Adipocyte (in vitro differentiated cells): ENCODE measurements at regions not wholly inside any gene's neighbourhood (a gene's known extent, or its start where the extent isn't known, plus 50 kb on each side); places are given as distances from the start of the nearest gene placed in this dataset.
A peak's percentile ranks its signal among the peaks of the same experiment; 100 is the strongest.

ENCODE experiments used
- DNase-seq: peaks from one replicate; pipeline ENCODE4 v3.0.0-alpha.2; 2015; ENCODE audit warnings: low read depth
- H3K27me3 ChIP-seq: replicated peaks from 2 replicates; pipeline ENCODE4 v1.7.0; 2013; ENCODE audit warnings: mild to moderate bottlenecking, low read length, moderate library complexity; ENCODE audit not compliant: control insufficient read depth, insufficient read depth
- H3K36me3 ChIP-seq: 2 replicates; pipeline ENCODE4 v1.7.0; 2013; ENCODE audit warnings: low read length, mild to moderate bottlenecking, moderate library complexity; ENCODE audit not compliant: control insufficient read depth, insufficient read depth, severe bottlenecking
- H3K4me1 ChIP-seq: 2 replicates; pipeline ENCODE4 v1.7.0; 2013; ENCODE audit warnings: mild to moderate bottlenecking, low read length, moderate library complexity; ENCODE audit not compliant: control insufficient read depth, insufficient read depth
- H3K4me3 ChIP-seq: 2 replicates; pipeline ENCODE4 v1.7.0; 2013; ENCODE audit warnings: mild to moderate bottlenecking, low read length, moderate library complexity
- H3K9ac ChIP-seq: 2 replicates; pipeline ENCODE4 v1.7.0; 2013; ENCODE audit warnings: mild to moderate bottlenecking, low read length, moderate library complexity
- H3K9me3 ChIP-seq: 2 replicates; pipeline ENCODE4 v1.7.0; 2013; ENCODE audit warnings: mild to moderate bottlenecking, low read length, moderate library complexity; ENCODE audit not compliant: control insufficient read depth

- Histone ChIP-seq H3K9ac (no peak overlapping the region), H3K36me3 (no peaks in the 10 kb centered on the region), H3K4me1 (peaks cover 11% of the 10 kb centered on the region), H3K9me3 (no peaks in the 10 kb centered on the region), H3K4me3 (no peak overlapping the region), H3K27me3 (peaks cover 3% of the 10 kb centered on the region)
- DNase-seq = no peak
Measured at GRCh38 chr5:73319036-73319435, 129.5 kb downstream of the FOXD1 start.

GRCh38 chr5:73318308-73318719 lies 130.3 kb downstream of the FOXD1 start:
- DNase-seq = no peak
- peaks cover 11% of the 10 kb centered on the region for H3K4me1 ChIP-seq
- H3K36me3 ChIP-seq = no peaks in the 10 kb centered on the region
- H3K4me3 ChIP-seq = no peak overlapping the region
- H3K9me3 ChIP-seq = no peaks in the 10 kb centered on the region
- H3K27me3 ChIP-seq = peaks cover 3% of the 10 kb centered on the region
- H3K9ac ChIP-seq = no peak overlapping the region

- Histone ChIP-seq H3K36me3 (no peaks in the 10 kb centered on the region), H3K4me3 (no peak overlapping the region), H3K9ac (no peak overlapping the region), H3K4me1 (peaks cover 12% of the 10 kb centered on the region), H3K27me3 (peaks cover 3% of the 10 kb centered on the region), H3K9me3 (no peaks in the 10 kb centered on the region)
- no peak for DNase-seq
Measured at GRCh38 chr5:73317523-73317922, 131.1 kb downstream of the FOXD1 start.

GRCh38 chr5:73314395-73315257 lies 134.0 kb downstream of the FOXD1 start:
- no peak for DNase-seq
- peaks cover 21% of the 10 kb centered on the region for H3K4me1 ChIP-seq
- peaks cover 3% of the 10 kb centered on the region for H3K27me3 ChIP-seq
- no peak overlapping the region for H3K9ac ChIP-seq
- H3K36me3 ChIP-seq = no peaks in the 10 kb centered on the region
- no peaks in the 10 kb centered on the region for H3K9me3 ChIP-seq
- H3K4me3 ChIP-seq = no peak overlapping the region

- Histone ChIP-seq H3K4me3 (no peak overlapping the region), H3K36me3 (no peaks in the 10 kb centered on the region), H3K9ac (no peak overlapping the region), H3K4me1 (peaks cover 21% of the 10 kb centered on the region), H3K9me3 (no peaks in the 10 kb centered on the region), H3K27me3 (peaks cover 4% of the 10 kb centered on the region)
- no peak for DNase-seq
Measured at GRCh38 chr5:73312872-73313510, 135.6 kb downstream of the FOXD1 start.

GRCh38 chr5:73312146-73312871 lies 136.3 kb downstream of the FOXD1 start:
- Histone ChIP-seq H3K4me1 (peaks cover 21% of the 10 kb centered on the region), H3K4me3 (no peak overlapping the region), H3K9ac (peak overlapping the region; percentile 51), H3K27me3 (peaks cover 11% of the 10 kb centered on the region), H3K36me3 (no peaks in the 10 kb centered on the region), H3K9me3 (no peaks in the 10 kb centered on the region)
- DNase-seq = peak; percentile 67

GRCh38 chr5:73311291-73312110 lies 137.1 kb downstream of the FOXD1 start:
- peak; percentile 60 for DNase-seq
- Histone ChIP-seq H3K4me1 (peaks cover 21% of the 10 kb centered on the region), H3K27me3 (peaks cover 19% of the 10 kb centered on the region)

GRCh38 chr5:73307645-73308355 lies 134.8 kb downstream of the TMEM174 start:
- no peak overlapping the region for H3K4me3 ChIP-seq
- DNase-seq = no peak
- H3K9me3 ChIP-seq = no peaks in the 10 kb centered on the region
- peaks cover 21% of the 10 kb centered on the region for H3K4me1 ChIP-seq
- peaks cover 53% of the 10 kb centered on the region for H3K27me3 ChIP-seq
- no peaks in the 10 kb centered on the region for H3K36me3 ChIP-seq
- no peak overlapping the region for H3K9ac ChIP-seq

More at GRCh38 chr5:73311291-73312110, 137.1 kb downstream of the FOXD1 start:
- H3K9ac ChIP-seq = peak overlapping the region; percentile 51
- H3K4me3 ChIP-seq = peak overlapping the region; percentile 61
- H3K9me3 ChIP-seq = no peaks in the 10 kb centered on the region
- H3K36me3 ChIP-seq = no peaks in the 10 kb centered on the region

GRCh38 chr5:73306741-73307275 lies 133.8 kb downstream of the TMEM174 start:
- DNase-seq = no peak
- Histone ChIP-seq H3K9ac (no peak overlapping the region), H3K4me1 (peaks cover 12% of the 10 kb centered on the region), H3K9me3 (no peaks in the 10 kb centered on the region), H3K4me3 (no peak overlapping the region), H3K36me3 (no peaks in the 10 kb centered on the region), H3K27me3 (peaks cover 63% of the 10 kb centered on the region)

GRCh38 chr5:73306078-73306719 lies 133.2 kb downstream of the TMEM174 start:
- H3K9ac ChIP-seq = no peak overlapping the region
- DNase-seq = no peak
- peaks cover 6% of the 10 kb centered on the region for H3K4me1 ChIP-seq
- no peak overlapping the region for H3K4me3 ChIP-seq
- H3K9me3 ChIP-seq = no peaks in the 10 kb centered on the region
- peaks cover 69% of the 10 kb centered on the region for H3K27me3 ChIP-seq
- H3K36me3 ChIP-seq = no peaks in the 10 kb centered on the region
